ENCODE measurements at regions not wholly inside any gene's neighbourhood (a gene's known extent, or its start where the extent isn't known, plus 50 kb on each side); places are given as distances from the start of the nearest gene placed in this dataset.

DNA sequence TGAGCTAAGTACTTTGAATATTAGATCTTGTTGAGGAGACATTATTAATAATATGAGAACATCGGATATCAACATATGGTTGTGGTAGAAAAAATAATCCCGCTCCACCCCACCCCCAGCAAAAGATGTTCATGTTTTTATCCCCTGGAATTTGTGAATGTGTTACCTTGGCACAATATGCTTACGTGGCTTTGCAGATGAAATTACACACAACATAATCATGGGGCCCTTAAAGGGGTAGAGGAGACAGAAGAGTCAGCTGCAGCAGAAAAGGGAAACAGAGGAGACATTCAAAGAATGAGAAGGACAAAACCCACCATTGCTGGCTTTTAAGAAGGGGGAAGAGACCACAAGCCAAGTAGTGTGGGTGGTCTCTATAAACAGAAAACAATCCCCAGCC is 104.1 kb downstream of the SEC16B start:
- Mint-ChIP-seq H3K36me3 (no peaks in the 10 kb centered on the region), H3K27me3 (peaks cover 5% of the 10 kb centered on the region), H3K4me3 (no peak overlapping the region), H3K4me1 (ENCODE audit: unreplicated experiment) (no peaks in the 10 kb centered on the region), H3K9me3 (peaks cover 9% of the 10 kb centered on the region), H3K27ac (no peak overlapping the region)
- DNase-seq (ENCODE audit: extremely low spot score, unreplicated experiment): no peak
- TF ChIP-seq, protein P1, sequence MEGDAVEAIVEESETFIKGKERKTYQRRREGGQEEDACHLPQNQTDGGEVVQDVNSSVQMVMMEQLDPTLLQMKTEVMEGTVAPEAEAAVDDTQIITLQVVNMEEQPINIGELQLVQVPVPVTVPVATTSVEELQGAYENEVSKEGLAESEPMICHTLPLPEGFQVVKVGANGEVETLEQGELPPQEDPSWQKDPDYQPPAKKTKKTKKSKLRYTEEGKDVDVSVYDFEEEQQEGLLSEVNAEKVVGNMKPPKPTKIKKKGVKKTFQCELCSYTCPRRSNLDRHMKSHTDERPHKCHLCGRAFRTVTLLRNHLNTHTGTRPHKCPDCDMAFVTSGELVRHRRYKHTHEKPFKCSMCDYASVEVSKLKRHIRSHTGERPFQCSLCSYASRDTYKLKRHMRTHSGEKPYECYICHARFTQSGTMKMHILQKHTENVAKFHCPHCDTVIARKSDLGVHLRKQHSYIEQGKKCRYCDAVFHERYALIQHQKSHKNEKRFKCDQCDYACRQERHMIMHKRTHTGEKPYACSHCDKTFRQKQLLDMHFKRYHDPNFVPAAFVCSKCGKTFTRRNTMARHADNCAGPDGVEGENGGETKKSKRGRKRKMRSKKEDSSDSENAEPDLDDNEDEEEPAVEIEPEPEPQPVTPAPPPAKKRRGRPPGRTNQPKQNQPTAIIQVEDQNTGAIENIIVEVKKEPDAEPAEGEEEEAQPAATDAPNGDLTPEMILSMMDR (conservative IDR thresholded peaks at IDR 0.05): no peak

DNA sequence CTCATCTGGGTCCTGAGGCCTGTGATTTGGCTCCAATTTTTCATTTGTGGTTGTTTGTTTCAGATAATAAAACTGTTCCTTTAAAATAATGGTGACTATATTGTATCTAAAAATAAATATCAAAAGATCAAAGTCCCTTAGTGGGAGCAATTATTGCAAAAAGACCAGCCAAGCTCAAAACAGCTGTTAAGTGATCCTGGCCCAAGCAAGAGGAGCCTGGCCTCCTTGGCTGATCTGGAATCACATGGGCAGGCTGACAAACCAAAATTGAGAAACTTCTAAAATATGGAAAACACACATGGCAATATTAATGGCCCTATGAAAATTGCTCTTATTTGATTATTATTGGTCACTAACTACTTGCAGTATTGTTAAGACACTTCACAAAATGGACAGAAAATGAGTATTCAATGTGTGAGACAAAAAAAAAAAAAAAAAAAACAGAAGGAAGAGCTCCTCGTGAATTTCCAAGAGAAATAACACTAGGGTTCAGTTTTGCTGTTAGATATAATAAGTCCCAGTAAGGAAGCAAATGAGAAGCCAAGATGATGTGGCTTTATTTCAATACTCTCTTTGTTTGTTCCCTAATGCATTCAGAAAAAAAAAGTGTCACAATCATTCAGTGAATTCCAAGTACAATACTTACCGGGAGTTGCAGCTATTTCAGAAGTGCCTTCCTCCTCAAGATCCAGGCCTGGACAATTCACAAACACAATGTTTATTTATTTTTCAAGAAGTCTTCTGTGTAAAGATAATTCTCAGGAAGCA is 105.1 kb downstream of the SEC16B start:
- no peak overlapping the region for H3K4me3 Mint-ChIP-seq
- TF ChIP-seq, protein P1 (conservative IDR thresholded peaks at IDR 0.05): no peak
- H3K27ac Mint-ChIP-seq: no peak overlapping the region
- H3K27me3 Mint-ChIP-seq: peaks cover 5% of the 10 kb centered on the region
- H3K36me3 Mint-ChIP-seq: no peaks in the 10 kb centered on the region
- no peak for DNase-seq (ENCODE audit: extremely low spot score, unreplicated experiment)
- no peaks in the 10 kb centered on the region for H3K4me1 Mint-ChIP-seq (ENCODE audit: unreplicated experiment)
- peaks cover 9% of the 10 kb centered on the region for H3K9me3 Mint-ChIP-seq

DNA sequence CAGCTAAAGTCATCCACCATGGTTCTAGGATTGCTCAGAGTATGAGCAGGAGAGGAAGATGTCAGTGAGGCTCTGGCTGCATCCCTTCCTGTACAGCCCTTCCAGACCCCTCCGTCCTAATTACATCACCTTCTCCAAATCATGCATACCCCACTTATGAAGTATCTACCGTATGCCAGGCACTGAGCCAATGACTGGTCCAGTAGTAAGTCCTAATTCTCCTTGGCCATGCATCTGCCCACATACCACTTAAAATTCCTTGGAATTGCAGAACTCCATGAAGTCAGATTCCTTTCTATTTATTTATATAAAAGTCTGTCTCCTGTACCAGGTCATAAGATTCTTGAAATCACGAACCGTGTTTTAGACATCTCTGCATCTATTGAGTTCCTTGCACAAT is 106.1 kb downstream of the SEC16B start:
- Mint-ChIP-seq H3K4me1 (ENCODE audit: unreplicated experiment) (peaks cover under 1% of the 10 kb centered on the region), H3K4me3 (no peak overlapping the region), H3K9me3 (peaks cover 9% of the 10 kb centered on the region), H3K36me3 (no peaks in the 10 kb centered on the region), H3K27ac (no peak overlapping the region), H3K27me3 (peaks cover 5% of the 10 kb centered on the region)
- DNase-seq (ENCODE audit: extremely low spot score, unreplicated experiment): no peak
- TF ChIP-seq, protein P1 (conservative IDR thresholded peaks at IDR 0.05): no peak

DNA sequence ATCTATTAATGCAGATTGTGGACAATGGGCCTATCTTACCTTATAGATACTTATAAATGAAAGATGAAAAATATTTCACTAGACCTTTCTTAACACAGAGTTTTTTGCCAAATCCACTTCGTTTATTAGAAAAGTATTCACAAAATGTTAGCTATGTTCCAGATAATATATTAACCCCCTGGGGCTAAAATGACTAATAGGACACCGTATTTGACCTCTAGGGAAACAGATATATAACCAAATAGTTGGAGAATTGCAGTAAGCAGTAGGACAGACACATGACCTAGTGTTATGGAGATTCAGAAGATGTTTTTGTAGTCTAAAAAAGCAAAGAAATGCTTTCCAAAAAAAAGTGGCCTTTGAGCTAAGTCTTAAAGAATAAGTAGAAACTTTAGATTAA is 106.9 kb downstream of the SEC16B start:
- peaks cover 9% of the 10 kb centered on the region for H3K9me3 Mint-ChIP-seq
- TF ChIP-seq, protein P1 (conservative IDR thresholded peaks at IDR 0.05): no peak
- peaks cover 5% of the 10 kb centered on the region for H3K27me3 Mint-ChIP-seq
- no peaks in the 10 kb centered on the region for H3K36me3 Mint-ChIP-seq
- H3K4me3 Mint-ChIP-seq: no peak overlapping the region
- H3K4me1 Mint-ChIP-seq (ENCODE audit: unreplicated experiment): peaks cover 9% of the 10 kb centered on the region
- H3K27ac Mint-ChIP-seq: no peak overlapping the region
- no peak for DNase-seq (ENCODE audit: extremely low spot score, unreplicated experiment)

DNA sequence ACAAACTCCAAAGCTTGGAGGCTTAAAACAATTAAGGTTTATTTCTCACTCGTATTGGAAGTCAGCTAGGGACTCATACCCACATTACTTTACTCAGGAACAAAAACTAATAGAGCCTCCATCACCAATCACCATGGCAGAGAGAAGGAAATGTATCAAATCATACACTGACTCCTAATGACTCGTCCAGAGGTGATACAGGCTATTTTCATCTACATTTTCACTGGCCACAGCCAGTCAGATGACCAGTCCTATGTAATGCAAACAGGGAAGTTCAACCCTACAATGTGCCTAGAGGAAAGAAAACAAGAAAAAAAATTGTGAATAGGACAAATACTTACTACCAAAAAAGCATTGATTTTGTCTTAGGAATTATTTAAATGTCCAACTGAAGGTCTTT is 110.3 kb downstream of the SEC16B start:
- H3K36me3 Mint-ChIP-seq: no peaks in the 10 kb centered on the region
- no peak overlapping the region for H3K27ac Mint-ChIP-seq
- no peak for DNase-seq (ENCODE audit: extremely low spot score, unreplicated experiment)
- H3K4me1 Mint-ChIP-seq (ENCODE audit: unreplicated experiment): peaks cover 10% of the 10 kb centered on the region
- peaks cover 5% of the 10 kb centered on the region for H3K27me3 Mint-ChIP-seq
- H3K4me3 Mint-ChIP-seq: no peak overlapping the region
- TF ChIP-seq, protein P1 (conservative IDR thresholded peaks at IDR 0.05): no peak
- H3K9me3 Mint-ChIP-seq: peaks cover 9% of the 10 kb centered on the region
